Ureter (tissue), 1 donor: ENCODE measurements at regions not wholly inside any gene's neighbourhood (a gene's known extent, or its start where the extent isn't known, plus 50 kb on each side); places are given as distances from the start of the nearest gene placed in this dataset.

ENCODE experiments used
- DNase-seq: peaks from one replicate; pipeline ENCODE4 v3.0.0-alpha.2; 2020; ENCODE audit warnings: low spot score
- donor health status: DM: yes; HTN: yes; CAD: no.

DNA sequence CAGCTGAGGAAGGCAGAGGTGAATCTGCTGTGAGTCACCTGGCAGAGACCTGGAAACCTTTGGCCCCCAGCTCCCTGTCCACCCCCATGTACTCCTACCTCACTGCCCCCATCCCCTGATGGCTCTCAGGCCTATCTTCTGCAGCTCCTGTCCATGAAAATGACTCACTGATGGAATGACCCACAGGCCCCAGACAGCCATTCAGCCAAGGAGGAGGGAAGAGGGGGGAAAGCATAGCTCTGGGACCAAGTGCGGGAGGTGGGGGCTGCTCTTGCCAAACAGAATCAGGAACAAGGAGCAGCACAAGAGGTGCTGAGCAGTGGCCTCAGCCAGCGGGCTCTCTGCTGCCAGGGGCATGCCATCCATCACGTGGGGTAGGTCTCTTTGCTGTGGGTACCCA, 111.4 kb upstream of the C1QTNF9B start:
- no peak for DNase-seq

GRCh38 chr13:24011266-24011665, 114.0 kb upstream of the C1QTNF9B start:
- no peak for DNase-seq

GRCh38 chr13:24012648-24013047, 115.3 kb upstream of the C1QTNF9B start:
- DNase-seq = no peak

DNA sequence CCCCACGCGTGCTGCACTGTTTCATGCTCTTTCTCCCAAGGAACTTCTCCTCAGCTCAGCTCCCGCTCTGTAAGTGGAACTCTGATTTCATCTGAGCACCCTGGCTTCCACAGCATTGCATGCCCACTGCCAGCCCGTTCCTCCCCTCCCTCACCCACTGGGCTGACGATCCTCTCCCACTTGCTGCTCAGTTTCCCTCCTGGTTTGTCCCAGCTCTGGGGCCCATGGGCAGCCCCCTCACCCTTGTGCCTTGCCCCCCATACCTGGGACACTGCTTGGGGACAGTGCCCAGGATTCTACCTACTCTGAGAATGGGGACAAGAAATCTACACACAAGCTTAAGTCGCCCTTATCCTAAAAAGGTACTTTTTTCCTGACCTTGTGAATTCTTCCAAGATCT, 115.9 kb upstream of the C1QTNF9B start:
- DNase-seq = no peak

GRCh38 chr13:24016046-24016445, 118.7 kb upstream of the C1QTNF9B start:
- no peak for DNase-seq

GRCh38 chr13:24022568-24022967, 125.3 kb upstream of the C1QTNF9B start:
- no peak for DNase-seq

DNA sequence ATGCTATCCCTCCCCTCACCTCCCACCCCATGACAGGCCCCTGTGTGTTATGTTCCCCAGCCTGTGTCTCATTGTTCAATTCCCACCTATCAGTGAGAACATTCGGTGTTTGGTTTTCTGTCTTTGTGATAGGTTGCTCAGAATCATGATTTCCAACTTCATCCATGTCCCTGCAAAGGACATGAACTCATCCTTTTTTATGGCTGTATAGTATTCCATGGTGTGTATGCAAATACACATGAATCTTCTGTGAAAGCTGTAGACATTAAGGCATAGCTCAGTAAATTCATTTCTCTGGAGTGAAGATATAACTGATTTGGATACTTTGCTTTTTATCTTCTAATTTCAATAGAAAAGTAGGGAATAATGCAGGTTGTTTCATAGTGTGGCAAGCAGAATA, 125.8 kb upstream of the C1QTNF9B start:
- peak; percentile 5 for DNase-seq

DNA sequence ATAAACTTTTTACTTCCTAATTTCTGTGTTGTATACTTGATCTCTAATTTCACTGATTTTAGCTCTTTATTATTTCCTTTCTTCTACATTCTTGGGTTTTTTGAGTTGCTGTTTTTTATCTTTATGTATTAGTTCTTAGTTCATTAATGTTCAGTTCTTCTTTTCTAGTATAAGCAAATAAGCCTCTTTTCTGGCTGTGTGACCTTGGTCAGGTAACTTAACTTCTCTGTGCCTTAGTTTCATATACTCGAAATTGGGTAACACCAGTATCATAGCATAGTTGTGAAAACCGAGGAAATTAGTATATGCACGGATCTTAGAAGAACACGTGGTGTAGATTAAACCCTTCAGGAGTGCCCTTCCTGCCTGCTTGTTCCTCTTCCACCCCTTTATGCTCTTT, 130.2 kb upstream of the C1QTNF9B start:
- no peak for DNase-seq

DNA sequence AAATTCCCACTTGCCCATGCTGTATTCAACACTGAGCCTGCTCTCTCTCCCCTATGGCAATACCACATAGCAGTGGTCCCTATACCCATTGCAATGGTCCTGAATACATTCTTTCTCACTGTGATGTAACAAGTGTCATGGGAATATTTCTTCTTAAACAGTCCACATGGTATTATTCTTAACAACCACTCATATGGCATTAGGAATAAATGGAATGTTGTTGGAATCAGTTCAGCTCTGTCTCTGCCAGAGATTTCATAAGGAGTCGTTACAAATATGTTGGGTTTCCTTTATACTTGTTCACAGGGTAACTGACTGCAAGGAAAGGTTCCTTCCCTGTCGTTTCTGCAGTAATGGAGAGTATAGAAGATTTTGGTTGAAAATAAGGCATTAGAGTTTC, 128.3 kb upstream of the SPATA13 start:
- DNase-seq = no peak

DNA sequence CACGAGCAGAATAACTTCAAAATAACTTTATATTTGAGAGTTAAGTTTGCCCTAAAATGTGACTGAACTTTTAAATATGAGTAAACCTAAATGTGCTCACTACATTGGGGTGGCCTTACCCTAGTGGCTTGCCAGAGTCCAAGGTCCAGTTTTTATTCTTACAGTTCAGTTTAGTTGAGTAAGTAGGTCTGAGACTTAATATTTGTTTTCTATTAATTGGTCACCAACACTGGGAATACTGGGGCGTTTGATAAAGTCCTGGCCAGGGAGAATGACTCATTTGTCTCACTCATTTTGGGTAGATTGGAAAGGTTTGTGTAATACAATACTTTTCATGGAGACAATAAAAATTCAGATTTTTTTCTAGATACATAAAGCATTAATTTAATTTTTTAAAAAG, 127.8 kb upstream of the SPATA13 start:
- no peak for DNase-seq

- DNase-seq = peak; percentile 37
Measured at GRCh38 chr13:24033527-24034302, 126.8 kb upstream of the SPATA13 start.

DNA sequence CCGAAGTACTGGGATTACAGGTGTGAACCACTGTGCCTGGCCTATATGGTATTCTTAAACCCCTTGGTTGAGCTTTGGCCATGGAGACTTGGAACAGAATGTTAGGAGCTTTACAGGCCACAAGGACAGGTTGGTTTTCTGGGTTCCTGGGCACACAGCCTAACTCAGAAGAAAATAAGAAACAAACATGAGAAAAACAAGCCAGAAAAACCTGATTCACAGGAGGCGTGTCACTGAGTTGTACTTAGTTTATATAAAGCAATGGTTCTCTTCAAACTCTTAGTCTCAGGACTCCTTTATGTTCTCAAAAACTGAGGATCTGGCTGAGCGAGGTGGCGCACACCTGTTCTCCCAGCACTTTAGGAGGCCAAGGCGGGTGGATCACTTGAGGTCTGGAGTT, 125.1 kb upstream of the SPATA13 start:
- DNase-seq = no peak

DNA sequence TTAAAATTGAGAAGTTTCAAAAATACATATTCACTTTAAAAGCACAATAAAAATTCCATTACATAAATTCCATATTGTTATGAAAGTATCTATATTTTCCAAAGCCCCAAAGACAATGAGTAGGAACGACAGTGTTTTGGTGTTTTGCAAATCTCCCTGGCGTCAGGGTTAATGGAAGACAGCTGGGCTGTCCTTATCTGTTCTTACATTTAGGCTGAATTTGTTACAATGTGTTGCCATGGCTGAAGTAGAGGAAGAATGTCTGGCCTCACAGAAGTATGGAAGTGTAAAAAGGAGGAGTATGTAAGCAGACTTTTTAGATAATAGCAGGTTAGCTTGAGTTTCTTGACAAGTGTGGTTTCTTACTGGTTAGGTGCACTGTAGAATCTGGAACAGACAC, 124.4 kb upstream of the SPATA13 start:
- no peak for DNase-seq

DNA sequence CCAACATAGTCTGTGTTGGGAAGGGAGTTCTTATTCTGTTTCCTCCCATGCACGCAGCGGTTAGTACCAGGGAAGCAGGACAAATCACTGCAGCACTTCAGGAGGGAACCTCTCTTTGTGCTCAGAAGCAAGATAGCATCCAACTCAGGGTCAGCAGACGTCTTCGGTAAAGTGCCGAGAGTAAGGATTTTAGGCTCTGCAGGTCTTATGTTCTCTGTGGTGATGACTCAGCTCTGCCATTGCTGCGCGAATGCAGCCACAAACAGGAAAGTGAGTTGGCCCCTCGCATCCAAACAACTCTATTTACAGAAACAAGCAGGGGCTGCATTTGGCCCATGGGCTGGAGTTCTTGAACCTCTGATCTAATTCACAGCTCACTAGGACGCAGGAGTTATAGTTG, 122.1 kb upstream of the SPATA13 start:
- DNase-seq = no peak

DNA sequence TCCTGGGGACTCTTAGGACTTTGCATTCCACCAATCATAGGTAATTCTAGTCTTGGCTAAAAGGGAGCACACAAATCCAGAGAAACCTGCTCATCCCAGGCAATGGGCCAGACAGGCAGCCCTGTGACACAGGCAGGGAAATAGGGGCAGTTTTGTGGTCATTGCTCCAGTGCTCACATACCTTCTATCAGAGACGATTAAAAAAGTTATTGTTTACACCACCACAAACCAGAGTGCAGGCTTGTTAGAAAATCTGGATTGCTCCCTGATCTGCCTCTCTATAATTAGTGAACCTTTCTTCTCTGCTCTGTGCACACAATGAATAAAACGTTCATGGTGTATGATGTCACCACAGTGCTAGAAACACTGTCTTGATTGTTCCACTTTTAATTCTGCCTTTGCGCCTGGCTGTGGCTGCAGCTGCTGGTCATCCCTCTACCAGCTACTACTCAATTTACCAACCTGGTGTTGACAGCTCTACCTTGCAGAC, 121.6 kb upstream of the SPATA13 start:
- DNase-seq = no peak

DNA sequence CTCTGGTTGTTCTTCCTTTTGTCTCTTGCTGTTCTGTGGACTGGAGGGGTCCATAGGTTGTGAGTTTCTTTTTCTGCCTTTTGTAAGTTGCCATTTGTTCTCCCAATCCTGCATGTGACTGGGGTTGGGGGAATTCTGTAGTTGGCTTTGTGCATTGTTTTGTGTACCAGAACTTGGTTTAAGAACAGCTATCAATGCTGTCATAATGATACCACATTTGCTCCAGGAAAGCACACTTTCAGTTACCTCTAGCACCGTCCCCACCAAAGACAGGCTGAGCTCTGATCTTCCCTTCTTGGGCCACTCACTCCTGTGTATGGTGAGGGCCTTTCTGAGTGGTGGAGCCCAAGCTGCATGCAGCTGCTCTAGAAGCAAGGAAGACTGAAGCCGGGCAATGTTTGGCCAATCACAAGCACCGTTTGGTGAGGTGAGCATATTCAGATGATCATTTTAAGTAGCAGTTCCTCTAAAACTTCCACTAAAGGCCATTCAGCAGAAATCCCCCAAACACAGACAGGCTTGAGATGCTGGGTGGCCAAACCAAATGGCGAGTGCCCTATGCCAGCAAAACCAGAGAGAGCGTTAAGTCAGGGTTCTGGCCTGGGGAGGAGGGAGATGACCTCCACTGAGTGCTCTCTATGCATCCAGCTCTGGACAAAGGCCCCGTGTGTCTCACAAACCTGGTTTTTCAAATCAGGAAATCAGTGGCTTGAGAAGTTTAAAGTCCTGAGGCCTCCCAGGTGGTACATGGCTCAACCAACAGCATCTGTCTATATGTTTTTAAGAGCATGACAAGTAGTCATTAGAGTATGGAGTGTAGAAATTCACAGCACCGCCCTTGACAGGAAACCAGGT, 120.7 kb upstream of the SPATA13 start:
- no peak for DNase-seq

- DNase-seq = no peak
Measured at GRCh38 chr13:24040835-24041234, 119.7 kb upstream of the SPATA13 start.

DNA sequence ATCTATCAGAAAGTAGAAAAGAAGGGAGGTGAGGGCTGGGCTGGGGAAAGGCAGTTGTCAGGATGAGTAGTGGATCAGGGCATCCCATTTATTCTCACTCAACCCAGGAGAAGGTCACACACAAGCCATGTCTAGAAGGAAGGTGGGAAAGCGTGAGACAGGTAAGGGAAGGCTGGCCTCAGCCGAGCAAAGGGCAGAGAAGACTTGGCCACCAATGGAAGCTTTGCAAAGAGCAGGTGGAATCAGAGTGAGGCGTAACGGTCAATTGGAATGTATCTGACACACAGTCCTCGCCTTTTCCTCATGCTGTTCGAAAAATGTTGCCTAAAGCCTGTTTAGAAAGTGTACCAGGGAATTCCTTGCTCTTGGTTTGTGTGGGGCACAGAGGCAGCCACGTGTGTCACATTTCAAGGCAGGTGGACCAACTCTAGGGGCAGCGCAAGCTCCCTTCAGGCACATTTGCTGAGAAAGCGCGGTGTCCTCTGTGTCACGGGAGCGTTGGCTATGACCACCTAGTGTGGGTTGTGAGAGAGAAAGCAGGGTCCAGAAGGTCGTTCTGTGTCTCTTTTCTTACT, 118.8 kb upstream of the SPATA13 start:
- no peak for DNase-seq

DNA sequence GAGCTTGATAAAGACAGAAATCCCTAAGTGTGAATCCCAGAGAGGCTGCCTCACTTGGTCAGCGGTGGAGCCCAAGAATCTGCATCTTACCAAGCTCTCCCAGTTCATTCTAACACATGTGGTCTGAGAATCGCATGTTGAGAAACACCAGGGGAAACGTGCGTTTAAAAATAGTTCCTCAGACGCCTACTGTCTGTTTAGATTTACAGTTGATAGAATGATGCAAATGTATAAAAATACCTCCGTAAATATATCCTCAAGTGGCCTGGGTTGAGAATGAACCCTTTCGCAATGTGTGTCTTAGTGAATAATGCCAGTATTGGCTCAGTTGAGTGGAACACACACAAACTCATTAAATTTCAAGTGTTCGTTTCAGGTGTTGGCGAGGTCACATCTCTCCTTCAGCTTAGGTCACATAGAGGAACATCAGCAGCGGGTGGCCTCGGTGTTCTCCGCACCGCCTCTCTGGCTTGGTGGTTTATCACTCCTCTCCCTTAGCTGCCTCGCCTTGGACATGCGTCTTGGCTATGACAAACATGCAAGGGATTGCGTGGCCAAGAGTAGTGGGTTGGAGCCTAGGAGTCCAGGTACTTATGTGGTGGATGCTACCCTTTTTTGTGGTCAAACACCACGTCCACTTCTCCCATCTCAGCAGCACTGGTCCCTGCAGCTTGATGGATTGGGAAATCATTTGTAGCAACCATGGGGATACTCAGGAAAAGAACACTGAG, 117.6 kb upstream of the SPATA13 start:
- DNase-seq = no peak

GRCh38 chr13:24043590-24044350, 116.8 kb upstream of the SPATA13 start:
- DNase-seq = no peak

DNA sequence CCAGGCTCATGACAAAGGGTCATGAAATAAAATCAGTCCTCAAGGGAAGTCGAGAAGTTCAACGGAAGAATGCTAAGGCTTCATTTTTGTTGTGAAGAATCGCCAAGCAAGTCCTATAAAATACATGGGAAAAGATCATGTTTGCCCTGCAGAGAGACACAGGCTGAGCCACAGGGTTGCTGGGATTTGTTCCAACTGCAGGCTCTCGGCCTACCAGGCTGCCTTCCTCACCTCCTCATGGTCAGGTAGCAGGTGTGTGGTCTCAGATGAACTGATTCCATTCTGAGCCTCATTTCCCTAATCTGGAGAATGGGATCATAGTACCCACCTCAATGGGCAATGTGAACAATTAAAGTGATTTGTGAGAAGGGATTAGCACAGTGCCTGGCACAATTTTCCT, 114.9 kb upstream of the SPATA13 start:
- no peak for DNase-seq
